ENCODE measurements at regions not wholly inside any gene's neighbourhood (a gene's known extent, or its start where the extent isn't known, plus 50 kb on each side); places are given as distances from the start of the nearest gene placed in this dataset.
A peak's percentile ranks its signal among the peaks of the same experiment; 100 is the strongest.

GRCh38 chr1:60149251-60149650, 75.7 kb upstream of the C1orf87 start:
- peak; percentile 91 for ATAC-seq
- TF ChIP-seq ZC3H10 (CRISPR knock-in tag; IDR thresholded peaks at IDR 0.05) (no peak), ARNTL (CRISPR knock-in tag; IDR thresholded peaks at IDR 0.05; ENCODE audit: borderline replicate concordance, low read depth) (no peak), TOX (CRISPR knock-in tag; IDR thresholded peaks at IDR 0.05; ENCODE audit: borderline replicate concordance) (no peak), CREB5 (CRISPR knock-in tag; IDR thresholded peaks at IDR 0.05; ENCODE audit: low read depth) (no peak), BACH2 (CRISPR knock-in tag; IDR thresholded peaks at IDR 0.05; ENCODE audit: borderline replicate concordance) (no peak), GLIS3 (CRISPR knock-in tag; IDR thresholded peaks at IDR 0.05) (no peak)

GRCh38 chr1:60146884-60147283, 73.3 kb upstream of the C1orf87 start:
- TF ChIP-seq POU6F1 (CRISPR knock-in tag; IDR thresholded peaks at IDR 0.05; ENCODE audit: borderline replicate concordance, low read depth) = no peak
- no peak for TF ChIP-seq OSR1 (CRISPR knock-in tag; IDR thresholded peaks at IDR 0.05)
- no peak for TF ChIP-seq CSRNP3 (CRISPR knock-in tag; IDR thresholded peaks at IDR 0.05)
- TF ChIP-seq ISL1 (CRISPR knock-in tag; IDR thresholded peaks at IDR 0.05) = no peak
- no peak for TF ChIP-seq ZNF8 (CRISPR knock-in tag; IDR thresholded peaks at IDR 0.05)
- no peak for TF ChIP-seq TCF4 (CRISPR knock-in tag; IDR thresholded peaks at IDR 0.05; ENCODE audit: borderline replicate concordance)
- ATAC-seq = no peak

- ATAC-seq = no peak
Measured at GRCh38 chr1:60145771-60146170, 72.2 kb upstream of the C1orf87 start.

More at GRCh38 chr1:60145771-60146170, 72.2 kb upstream of the C1orf87 start:
- TF ChIP-seq GLIS3 (CRISPR knock-in tag; IDR thresholded peaks at IDR 0.05) = no peak
- TF ChIP-seq TOX (CRISPR knock-in tag; IDR thresholded peaks at IDR 0.05; ENCODE audit: borderline replicate concordance) = no peak
- no peak for TF ChIP-seq ISL1 (CRISPR knock-in tag; IDR thresholded peaks at IDR 0.05)
- no peak for TF ChIP-seq ZFP30 (CRISPR knock-in tag; IDR thresholded peaks at IDR 0.05)
- TF ChIP-seq ZC3H10 (CRISPR knock-in tag; IDR thresholded peaks at IDR 0.05) = no peak
- no peak for TF ChIP-seq TSHZ2 (CRISPR knock-in tag; IDR thresholded peaks at IDR 0.05)
- TF ChIP-seq ZNF8 (CRISPR knock-in tag; IDR thresholded peaks at IDR 0.05) = no peak
- TF ChIP-seq BACH2 (CRISPR knock-in tag; IDR thresholded peaks at IDR 0.05; ENCODE audit: borderline replicate concordance) = no peak
- no peak for TF ChIP-seq CSRNP3 (CRISPR knock-in tag; IDR thresholded peaks at IDR 0.05)
- no peak for TF ChIP-seq ZNF70 (CRISPR knock-in tag; IDR thresholded peaks at IDR 0.05)
